Left kidney (tissue), 1 donor: ENCODE measurements at regions not wholly inside any gene's neighbourhood (a gene's known extent, or its start where the extent isn't known, plus 50 kb on each side); places are given as distances from the start of the nearest gene placed in this dataset.
A peak's percentile ranks its signal among the peaks of the same experiment; 100 is the strongest.

Source experiments
- DNase-seq: peaks from one replicate; pipeline ENCODE4 v3.0.0-alpha.2; 2013

- DNase-seq, result no peak
Measured at GRCh38 chr3:105030211-105030610, 336.5 kb upstream of the ALCAM start.

GRCh38 chr3:105032541-105032940 is 334.2 kb upstream of the ALCAM start:
- no peak for DNase-seq

- no peak for DNase-seq
Measured at GRCh38 chr3:105033081-105033480, 333.6 kb upstream of the ALCAM start.

GRCh38 chr3:105039004-105039403 is 327.7 kb upstream of the ALCAM start:
- no peak for DNase-seq

- no peak for DNase-seq
Measured at GRCh38 chr3:105040026-105040622, 326.6 kb upstream of the ALCAM start.

GRCh38 chr3:105042586-105042985 is 324.1 kb upstream of the ALCAM start:
- DNase-seq, result no peak

- DNase-seq, result no peak
Measured at GRCh38 chr3:105051111-105051510, 315.6 kb upstream of the ALCAM start.

GRCh38 chr3:105051972-105052371 is 314.7 kb upstream of the ALCAM start:
- DNase-seq, result no peak

GRCh38 chr3:105062853-105063252 is 303.9 kb upstream of the ALCAM start:
- peak; percentile 6 for DNase-seq

- no peak for DNase-seq
Measured at GRCh38 chr3:105065895-105066839, 300.5 kb upstream of the ALCAM start.

GRCh38 chr3:105067361-105067760 is 299.3 kb upstream of the ALCAM start:
- no peak for DNase-seq

- DNase-seq, result no peak
Measured at GRCh38 chr3:105077060-105077822, 289.5 kb upstream of the ALCAM start.

GRCh38 chr3:105083945-105084344 is 282.8 kb upstream of the ALCAM start:
- DNase-seq, result no peak

- DNase-seq, result no peak
Measured at GRCh38 chr3:105085506-105085905, 281.2 kb upstream of the ALCAM start.

- DNase-seq, result no peak
Measured at GRCh38 chr3:105093371-105094252, 273.1 kb upstream of the ALCAM start.

GRCh38 chr3:105094588-105094987 is 272.1 kb upstream of the ALCAM start:
- no peak for DNase-seq

GRCh38 chr3:105096071-105096470 is 270.6 kb upstream of the ALCAM start:
- DNase-seq, result no peak

- DNase-seq, result no peak
Measured at GRCh38 chr3:105101603-105102002, 265.1 kb upstream of the ALCAM start.

- DNase-seq, result no peak
Measured at GRCh38 chr3:105103139-105103538, 263.6 kb upstream of the ALCAM start.

GRCh38 chr3:105108823-105109222 is 257.9 kb upstream of the ALCAM start:
- no peak for DNase-seq

GRCh38 chr3:105118905-105119304 is 247.8 kb upstream of the ALCAM start:
- DNase-seq, result no peak
